Muscle layer of duodenum (tissue), 2 donors: ENCODE measurements at regions not wholly inside any gene's neighbourhood (a gene's known extent, or its start where the extent isn't known, plus 50 kb on each side); places are given as distances from the start of the nearest gene placed in this dataset.
"Not testable (repeated sequence)": the region's sequence is repeated elsewhere in the genome, so short reads cannot be mapped to it uniquely, and the experiment has no call there.

ENCODE experiments used
- H3K27ac ChIP-seq: one replicate; pipeline ENCODE4 v1.7.0; 2013; ENCODE audit warnings: mild to moderate bottlenecking, low read length
- H3K27me3 ChIP-seq: one replicate; pipeline ENCODE4 v1.7.0; 2013; ENCODE audit warnings: low read depth, mild to moderate bottlenecking, control low read depth, low read length
- H3K36me3 ChIP-seq, 2 donors: one replicate each; pipeline ENCODE4 v1.7.0; 2013; ENCODE audit warnings: low read length in 2 of 2, control low read depth in 1 of 2, mild to moderate bottlenecking in 1 of 2; ENCODE audit not compliant: insufficient read depth in 2 of 2, control insufficient read depth in 1 of 2
- H3K4me1 ChIP-seq, 2 donors: one replicate each; pipeline ENCODE4 v1.7.0; 2013; ENCODE audit warnings: low read length in 2 of 2, mild to moderate bottlenecking in 2 of 2, control low read depth in 1 of 2, moderate library complexity in 1 of 2; ENCODE audit not compliant: insufficient read depth in 2 of 2, control insufficient read depth in 1 of 2
- H3K4me3 ChIP-seq, 2 donors: one replicate each; pipeline ENCODE4 v1.7.0; 2013; ENCODE audit warnings: low read length in 2 of 2, low read depth in 1 of 2, mild to moderate bottlenecking in 1 of 2
- H3K9me3 ChIP-seq, 2 donors: one replicate each; pipeline ENCODE4 v1.7.0; 2013; ENCODE audit warnings: low read length in 2 of 2, control low read depth in 1 of 2, mild to moderate bottlenecking in 1 of 2; ENCODE audit not compliant: control insufficient read depth in 1 of 2
- donor health status: healthy.

DNA sequence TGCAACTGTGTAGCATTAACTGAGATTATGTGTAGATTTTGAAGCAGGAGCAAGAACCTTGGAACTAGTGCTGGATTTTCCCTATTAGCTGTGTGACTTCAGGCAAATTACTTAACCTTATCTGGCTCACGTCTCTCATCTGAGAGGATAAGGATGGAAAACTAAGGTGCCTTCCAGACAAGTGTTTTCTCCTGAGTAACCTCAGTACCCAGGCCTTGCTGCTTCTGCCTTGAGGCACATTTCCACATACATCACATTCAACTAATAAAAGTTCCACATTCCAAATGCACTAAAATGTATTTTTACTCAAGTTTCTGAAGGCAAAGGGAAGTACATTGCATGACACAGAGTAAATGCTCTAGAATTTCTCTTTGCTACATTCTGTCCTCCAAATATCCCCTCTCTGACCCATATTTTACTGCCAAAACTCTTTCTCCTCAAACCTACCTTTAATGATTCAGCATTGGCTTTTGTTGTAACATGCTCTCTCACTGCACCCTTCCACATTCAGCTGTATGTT lies 195.4 kb upstream of the ADGRL3 start:
- no peak overlapping the region for H3K4me3 ChIP-seq
- no peaks in the 10 kb centered on the region for H3K4me1 ChIP-seq
- H3K27ac ChIP-seq: no peak overlapping the region
- no peaks in the 10 kb centered on the region for H3K36me3 ChIP-seq
- H3K27me3 ChIP-seq: no peaks in the 10 kb centered on the region
- peaks cover 0 to 3% of the 10 kb centered on the region in 2 donors for H3K9me3 ChIP-seq

DNA sequence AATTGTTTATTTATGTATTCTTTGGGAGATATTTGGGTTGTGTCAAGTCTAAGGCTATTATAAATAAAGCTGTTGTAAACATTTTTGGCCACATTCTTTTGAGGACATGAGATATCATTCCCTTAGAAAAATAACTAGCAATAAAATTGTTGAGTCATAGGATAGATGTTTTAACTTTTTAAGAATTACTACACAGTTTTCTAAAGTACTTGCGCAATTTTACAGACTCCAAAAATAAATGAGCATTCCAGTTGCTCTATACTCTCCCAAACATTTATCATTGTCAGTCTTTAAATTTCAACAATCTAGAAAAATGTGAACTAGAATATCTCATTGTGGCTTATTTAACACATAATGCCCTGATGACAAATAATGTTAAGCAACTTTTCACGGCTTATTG lies 189.1 kb upstream of the ADGRL3 start:
- no peaks in the 10 kb centered on the region for H3K27me3 ChIP-seq
- H3K27ac ChIP-seq: no peak overlapping the region
- no peak overlapping the region for H3K4me3 ChIP-seq
- no peaks in the 10 kb centered on the region for H3K36me3 ChIP-seq
- no peaks in the 10 kb centered on the region for H3K4me1 ChIP-seq
- no peaks in the 10 kb centered on the region for H3K9me3 ChIP-seq

DNA sequence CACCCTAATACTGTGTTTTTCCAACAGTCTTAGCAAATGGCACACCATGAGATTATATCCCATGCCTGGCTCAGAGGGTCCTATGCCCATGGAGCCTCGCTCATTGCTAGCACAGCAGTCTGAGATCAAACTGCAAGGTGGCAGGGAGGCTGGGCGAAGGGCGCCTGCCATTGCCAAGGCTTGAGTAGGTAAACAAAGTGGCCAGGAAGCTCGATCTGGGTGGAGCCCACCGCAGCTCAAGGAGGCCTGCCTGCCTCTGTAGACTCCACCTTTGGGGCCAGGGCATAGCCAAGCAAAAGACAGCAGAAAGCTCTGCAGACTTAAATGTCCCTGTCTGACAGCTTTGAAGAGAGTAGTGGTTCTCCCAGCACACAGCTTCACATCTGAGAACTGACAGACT lies 188.2 kb upstream of the ADGRL3 start:
- not testable (repeated sequence) for H3K4me1 ChIP-seq, H3K27ac ChIP-seq, H3K27me3 ChIP-seq, H3K4me3 ChIP-seq, H3K36me3 ChIP-seq, H3K9me3 ChIP-seq

DNA sequence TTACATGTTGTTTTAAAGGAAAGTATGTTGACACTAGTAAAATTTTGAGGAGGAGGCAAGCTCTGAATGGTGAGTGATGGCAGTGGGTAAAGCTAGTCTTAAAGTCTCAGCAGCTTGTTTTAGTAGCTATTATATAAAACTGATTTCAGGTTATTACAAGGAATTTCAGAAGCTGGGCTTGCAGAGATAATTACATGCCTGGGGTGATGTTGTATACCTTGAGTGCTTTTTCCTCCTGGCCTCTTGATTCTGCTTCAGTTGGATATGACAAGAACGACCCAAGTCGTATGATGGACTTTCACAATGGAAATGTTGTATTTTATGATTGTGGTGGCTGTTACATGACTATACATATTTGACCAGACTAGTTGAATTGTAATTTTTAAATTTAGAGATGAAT lies 175.5 kb upstream of the ADGRL3 start:
- Histone ChIP-seq H3K27me3 (no peaks in the 10 kb centered on the region), H3K36me3 (no peaks in the 10 kb centered on the region), H3K27ac (no peak overlapping the region), H3K9me3 (no peaks in the 10 kb centered on the region), H3K4me3 (no peak overlapping the region), H3K4me1 (no peaks in the 10 kb centered on the region)

DNA sequence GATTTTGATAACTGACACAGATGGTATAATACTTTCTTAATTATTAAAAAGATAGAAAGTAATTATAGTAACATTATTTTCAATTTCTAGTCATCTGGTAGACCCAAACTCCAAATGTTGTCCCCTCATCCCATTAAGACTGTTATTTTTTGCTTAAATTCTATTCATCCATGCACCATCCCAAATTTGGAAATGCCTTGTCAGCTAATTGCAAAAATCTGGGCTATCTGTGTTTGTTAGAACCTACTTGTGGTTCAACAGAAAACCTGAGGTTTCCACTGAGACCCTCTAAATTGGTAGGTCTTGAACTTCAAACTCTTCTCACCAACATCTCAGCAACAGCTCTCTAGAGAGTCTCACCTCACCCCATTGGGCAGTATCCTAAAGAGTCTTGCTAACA lies 172.2 kb upstream of the ADGRL3 start:
- Histone ChIP-seq H3K27me3 (no peaks in the 10 kb centered on the region), H3K36me3 (no peaks in the 10 kb centered on the region), H3K27ac (no peak overlapping the region), H3K4me3 (no peak overlapping the region), H3K9me3 (no peaks in the 10 kb centered on the region), H3K4me1 (no peaks in the 10 kb centered on the region)

DNA sequence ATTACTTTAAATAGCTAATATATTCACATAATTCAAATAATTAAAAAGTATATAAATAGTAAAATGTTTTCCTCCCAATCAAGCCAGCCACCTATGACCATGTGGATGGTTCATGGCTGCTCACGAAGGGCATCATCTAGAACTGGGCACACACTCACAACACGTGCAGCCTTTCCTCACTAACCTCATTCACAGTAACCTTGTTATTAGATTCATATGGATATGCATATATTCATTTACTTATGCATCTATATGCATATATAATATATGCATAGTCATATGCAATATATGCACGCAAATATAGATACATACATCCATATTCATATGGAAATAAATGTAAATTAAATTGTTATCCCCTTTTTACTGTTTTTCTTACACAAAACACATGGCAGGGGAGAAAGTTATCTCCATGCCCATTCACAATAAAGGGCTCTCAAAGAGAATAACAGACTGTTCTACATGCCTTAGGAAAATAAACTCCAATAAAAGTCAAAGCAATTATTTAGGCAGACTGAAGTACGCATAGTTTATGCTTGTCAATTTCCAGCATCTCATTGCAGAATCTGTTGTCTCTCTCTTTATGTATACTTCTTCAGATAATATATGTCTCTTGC lies 163.9 kb upstream of the ADGRL3 start:
- Histone ChIP-seq H3K4me3 (no peak overlapping the region), H3K36me3 (no peaks in the 10 kb centered on the region), H3K27me3 (no peaks in the 10 kb centered on the region), H3K9me3 (no peaks in the 10 kb centered on the region), H3K27ac (no peak overlapping the region), H3K4me1 (no peaks in the 10 kb centered on the region)

DNA sequence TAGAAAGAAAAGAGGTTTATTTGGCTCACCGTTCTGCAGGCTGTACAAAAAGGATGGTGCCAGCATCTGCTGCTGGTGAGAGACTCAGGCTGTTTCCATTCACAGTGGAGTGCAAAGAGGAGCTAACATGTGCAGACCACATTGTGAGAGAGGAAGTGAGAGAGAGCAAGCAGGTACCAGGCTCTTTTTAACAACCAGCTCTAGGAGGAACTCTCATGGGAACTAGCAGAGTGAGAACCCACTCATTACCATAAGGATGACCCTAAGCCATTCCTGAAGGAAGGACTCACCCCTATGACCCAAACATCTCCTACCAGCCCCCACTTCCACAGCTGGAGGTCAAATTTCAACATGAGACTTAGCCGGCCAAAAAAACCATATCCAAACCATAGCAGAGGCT lies 158.6 kb upstream of the ADGRL3 start:
- Histone ChIP-seq H3K27ac (no peak overlapping the region), H3K27me3 (no peaks in the 10 kb centered on the region), H3K9me3 (no peaks in the 10 kb centered on the region), H3K4me3 (no peak overlapping the region), H3K36me3 (no peaks in the 10 kb centered on the region), H3K4me1 (no peaks in the 10 kb centered on the region)

DNA sequence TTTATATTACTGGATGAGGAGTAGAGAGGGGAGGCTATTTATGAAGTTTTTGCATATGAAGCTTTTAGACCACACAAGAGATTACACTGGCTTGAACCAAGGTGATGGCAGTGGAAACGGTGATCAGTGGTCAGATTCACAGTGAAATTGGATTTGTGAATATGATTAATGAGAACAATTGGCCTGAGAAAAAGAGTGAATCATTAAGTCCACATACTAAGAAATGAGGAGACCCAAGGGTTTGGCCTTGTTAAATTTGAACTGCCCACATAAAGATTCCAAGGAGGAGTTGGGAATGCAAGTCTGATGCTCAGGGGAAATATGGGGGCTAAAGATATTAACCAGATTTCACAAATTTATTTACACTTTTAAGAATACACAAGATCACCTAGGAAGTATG lies 155.3 kb upstream of the ADGRL3 start:
- no peak overlapping the region for H3K27ac ChIP-seq
- H3K9me3 ChIP-seq: no peaks in the 10 kb centered on the region
- no peaks in the 10 kb centered on the region for H3K36me3 ChIP-seq
- H3K4me3 ChIP-seq: no peak overlapping the region
- no peaks in the 10 kb centered on the region for H3K4me1 ChIP-seq
- H3K27me3 ChIP-seq: no peaks in the 10 kb centered on the region

DNA sequence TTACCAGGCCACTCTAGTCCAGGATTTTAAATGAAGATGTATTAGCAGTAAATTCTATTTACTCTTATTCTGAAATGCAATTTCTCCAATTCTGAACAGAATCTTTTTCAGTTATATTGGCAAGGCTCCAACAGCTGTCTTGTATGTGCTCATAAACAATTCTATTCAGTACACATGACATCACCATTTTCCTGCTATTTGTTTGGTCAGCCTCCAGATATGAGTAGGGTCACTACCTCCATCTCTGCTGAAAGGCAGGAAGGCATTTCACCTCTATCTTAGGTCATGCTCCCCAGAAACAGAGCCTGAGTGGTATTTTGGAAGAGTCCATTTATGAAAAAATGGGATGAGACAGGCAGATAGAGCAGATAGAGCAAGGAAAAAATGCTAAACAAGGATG lies 151.1 kb upstream of the ADGRL3 start:
- Histone ChIP-seq H3K9me3 (no peaks in the 10 kb centered on the region), H3K27me3 (no peaks in the 10 kb centered on the region), H3K36me3 (no peaks in the 10 kb centered on the region), H3K27ac (no peak overlapping the region), H3K4me3 (no peak overlapping the region), H3K4me1 (no peaks in the 10 kb centered on the region)

DNA sequence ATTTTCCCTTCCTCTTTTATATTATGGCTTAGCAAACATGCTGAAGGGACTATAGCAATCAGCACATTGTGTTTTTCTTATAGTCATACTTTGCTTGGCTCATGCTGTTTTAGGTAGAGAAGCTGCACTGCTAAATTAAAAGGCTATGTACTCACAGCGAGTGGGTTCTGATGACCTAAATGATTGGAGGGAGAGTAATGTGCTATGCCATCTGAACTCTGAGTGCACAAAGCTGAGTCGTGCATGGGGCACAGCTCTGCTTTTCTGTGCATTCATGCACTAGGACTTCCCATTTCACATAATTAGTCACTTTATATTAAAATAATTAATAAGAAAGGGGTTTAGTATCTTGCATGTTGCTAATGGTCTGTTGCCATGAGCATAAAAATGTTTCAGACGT lies 132.7 kb upstream of the ADGRL3 start:
- Histone ChIP-seq H3K27me3 (no peaks in the 10 kb centered on the region), H3K27ac (no peak overlapping the region), H3K9me3 (no peaks in the 10 kb centered on the region), H3K4me1 (no peaks in the 10 kb centered on the region), H3K4me3 (no peak overlapping the region), H3K36me3 (no peaks in the 10 kb centered on the region)

DNA sequence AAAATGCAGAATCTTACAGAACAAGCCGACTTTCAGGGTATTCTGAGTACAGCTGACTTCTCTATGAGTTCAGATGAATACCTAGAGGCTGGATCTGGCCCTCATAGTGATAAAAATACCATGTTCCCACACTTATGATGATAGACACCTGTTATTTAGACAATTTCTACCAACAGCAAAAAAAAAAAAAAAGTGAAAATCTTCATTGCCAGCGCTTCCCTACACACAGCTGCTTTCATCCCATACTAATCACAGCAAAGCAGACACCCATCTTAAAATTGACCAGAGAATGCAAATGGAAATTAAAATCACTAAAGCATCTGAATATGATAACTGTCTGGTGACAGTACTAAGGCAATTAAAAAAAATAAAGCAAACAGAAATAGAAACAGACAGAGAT lies 132.1 kb upstream of the ADGRL3 start:
- no peaks in the 10 kb centered on the region for H3K36me3 ChIP-seq
- H3K9me3 ChIP-seq: no peaks in the 10 kb centered on the region
- H3K4me3 ChIP-seq: no peak overlapping the region
- H3K27me3 ChIP-seq: no peaks in the 10 kb centered on the region
- H3K27ac ChIP-seq: no peak overlapping the region
- no peaks in the 10 kb centered on the region for H3K4me1 ChIP-seq

DNA sequence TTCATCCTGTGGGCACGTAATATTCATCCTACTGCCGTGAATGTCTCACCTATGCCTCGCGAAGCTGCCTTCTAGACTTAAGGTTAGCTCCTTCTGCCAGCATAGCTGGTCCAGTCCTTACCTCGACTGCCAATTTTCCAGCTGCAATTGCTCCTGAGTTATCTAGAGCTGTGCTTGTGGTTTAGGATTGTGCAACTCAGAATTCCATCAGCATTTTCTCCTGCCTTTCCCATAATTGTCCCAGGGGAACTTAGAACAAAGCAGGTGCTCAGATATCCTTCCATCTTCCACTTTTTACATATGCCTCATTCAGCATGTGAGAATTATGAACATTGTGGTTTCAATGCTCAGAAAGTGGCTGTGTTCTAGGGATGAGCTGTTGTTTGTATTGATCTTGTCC lies 131.4 kb upstream of the ADGRL3 start:
- Histone ChIP-seq H3K36me3 (no peaks in the 10 kb centered on the region), H3K4me1 (no peaks in the 10 kb centered on the region), H3K27me3 (no peaks in the 10 kb centered on the region), H3K9me3 (no peaks in the 10 kb centered on the region), H3K4me3 (no peak overlapping the region), H3K27ac (no peak overlapping the region)
